UCSD-AML1 (cell line): ENCODE measurements at regions not wholly inside any gene's neighbourhood (a gene's known extent, or its start where the extent isn't known, plus 50 kb on each side); places are given as distances from the start of the nearest gene placed in this dataset.
"Not testable (repeated sequence)": the region's sequence is repeated elsewhere in the genome, so short reads cannot be mapped to it uniquely, and the experiment has no call there.

Experiments used
- DNase-seq: peaks from one replicate; lab custom pipeline; 2025; ENCODE audit not compliant: unreplicated experiment; lab: John Stamatoyannopoulos, UW

DNA sequence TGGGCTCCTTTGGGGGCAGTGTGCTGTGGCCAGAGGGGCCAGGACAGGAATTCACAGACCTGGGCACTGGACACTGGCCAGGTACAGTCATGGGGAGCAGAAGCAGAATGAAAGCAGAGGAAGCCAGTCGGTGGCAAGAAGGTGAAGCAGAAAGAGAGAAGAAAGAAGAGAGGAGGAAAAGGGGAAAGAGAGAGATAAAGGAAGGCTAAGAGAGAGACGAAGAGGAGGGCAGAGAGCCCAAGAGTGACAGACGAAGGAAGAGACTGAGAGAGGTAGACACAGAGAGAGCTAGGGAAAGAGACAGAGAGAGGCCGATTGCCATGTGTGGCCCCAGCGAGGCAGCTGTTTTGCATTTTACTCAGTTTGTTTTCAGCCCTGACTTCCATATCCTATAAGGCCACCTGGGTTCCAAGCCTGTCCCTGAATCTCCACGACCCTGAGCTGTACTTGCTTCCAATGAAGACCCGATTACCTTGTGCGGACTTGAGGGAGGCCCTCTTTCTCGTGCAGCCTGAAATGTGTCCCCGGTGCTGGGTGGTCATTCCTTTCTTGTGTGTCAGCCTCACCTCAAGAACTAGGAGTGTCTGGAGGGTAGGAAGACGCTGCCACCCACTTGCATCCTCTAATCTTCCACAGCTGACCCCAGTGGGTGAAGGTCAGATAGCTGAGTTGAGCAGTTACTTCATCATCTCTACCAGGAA lies 73.9 kb downstream of the LSM3 start:
- no peak for DNase-seq

DNA sequence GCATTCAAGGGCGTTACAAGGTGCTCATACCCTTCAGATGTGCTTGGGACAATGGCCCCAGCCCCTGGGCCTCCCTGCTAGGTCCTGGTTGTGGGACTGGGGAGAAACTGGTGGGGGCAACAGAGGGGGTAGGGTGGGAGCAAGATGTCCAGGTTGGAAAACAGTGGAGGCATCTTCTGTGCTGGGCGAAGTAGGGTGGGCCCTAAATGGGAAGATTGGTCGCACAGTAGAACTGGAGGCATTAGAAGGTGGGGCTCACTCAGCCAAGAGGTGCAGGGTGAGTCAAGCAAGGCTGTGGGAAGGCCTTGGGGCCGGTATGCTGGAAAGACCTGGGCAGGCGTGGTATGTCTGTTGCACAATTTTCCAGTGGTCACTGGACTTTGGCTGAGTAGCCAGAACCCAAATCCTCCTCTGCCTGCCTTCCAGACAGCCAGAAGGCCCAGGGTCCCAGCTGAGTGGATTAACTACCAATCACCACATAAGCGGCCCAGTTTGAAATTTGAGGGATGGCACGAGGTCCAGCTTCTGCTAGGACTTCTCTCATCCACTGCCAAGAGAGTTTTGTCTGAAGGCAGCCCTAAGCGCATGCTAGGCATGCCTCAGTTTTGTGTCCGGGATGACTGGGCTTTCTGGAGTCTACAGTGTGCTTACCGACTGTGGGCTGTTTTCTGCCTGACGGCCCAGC lies 74.5 kb downstream of the LSM3 start:
- no peak for DNase-seq

DNA sequence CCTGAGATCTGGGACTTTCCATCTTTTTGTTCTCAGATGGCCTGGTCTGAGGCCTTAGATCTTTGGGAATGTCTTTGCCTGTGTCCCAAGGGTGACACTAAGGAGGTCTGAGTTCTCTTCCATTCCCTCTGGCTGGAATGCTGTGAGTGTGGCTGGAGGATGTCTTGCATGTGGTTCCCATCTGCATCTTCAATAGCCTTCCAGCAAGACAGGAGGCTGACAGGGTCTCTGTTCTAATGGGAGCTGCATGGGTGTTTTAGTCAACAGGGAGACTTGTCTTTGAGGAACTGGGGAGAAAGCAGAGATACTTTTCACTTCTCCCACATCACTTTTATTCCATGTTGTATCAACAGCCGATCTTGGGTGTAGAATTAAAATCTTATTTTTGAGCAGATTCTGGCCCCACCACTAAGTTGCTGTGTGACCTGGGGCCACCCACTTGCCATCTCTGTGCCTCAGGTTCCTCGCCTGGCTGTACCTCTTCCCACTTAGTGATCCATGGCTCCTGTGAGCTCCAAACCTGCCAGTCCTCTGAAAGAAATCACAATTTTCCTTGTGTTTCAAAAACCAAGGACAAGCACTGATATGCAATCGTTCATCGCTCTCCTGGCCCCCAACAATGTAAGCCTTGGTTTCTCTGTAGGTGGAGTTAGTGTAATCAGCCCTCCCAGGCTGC lies 75.2 kb downstream of the LSM3 start:
- no peak for DNase-seq

DNA sequence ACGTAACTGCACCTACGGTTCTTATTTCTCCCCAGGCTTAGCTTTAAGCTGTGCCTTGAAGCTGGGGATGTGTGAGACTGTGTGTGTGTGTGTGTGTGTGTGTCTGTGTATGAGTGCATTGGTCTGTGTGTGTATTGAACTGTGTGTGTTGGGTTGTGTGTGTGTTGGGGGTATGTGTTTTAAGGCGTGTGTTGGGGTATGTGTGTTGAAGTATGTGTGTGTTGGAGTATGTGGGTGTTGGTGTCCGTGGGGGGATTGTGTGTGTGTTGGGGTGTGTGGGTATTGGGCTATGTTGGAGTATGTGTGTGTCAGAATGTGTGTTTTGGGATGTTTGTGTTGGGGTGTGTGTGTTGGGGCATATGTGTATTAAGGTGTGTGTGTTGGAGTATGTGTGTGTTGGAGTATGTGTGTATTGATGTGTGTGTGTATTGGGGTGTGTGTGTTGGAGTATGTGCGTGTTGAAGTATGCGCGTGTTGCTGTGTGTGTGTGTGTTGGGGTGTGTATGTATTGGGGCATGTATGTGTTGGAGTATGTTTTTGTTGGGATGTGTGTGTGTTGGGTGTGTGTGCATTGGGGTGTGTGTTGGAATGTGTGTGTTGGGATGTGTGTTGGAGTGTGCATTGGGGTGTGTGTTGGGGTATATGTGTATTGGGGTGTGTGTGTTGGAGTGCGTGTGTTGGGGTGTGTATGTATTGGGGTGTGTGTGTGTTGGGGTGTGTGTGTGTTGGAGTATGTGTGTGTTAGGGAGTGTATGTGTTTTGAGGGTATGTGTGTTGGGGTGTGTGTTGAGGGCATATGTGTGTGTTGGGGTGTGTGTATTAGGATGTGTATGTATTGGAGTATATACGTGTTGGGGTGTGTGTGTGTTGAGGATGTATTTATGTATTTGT lies 76.4 kb downstream of the LSM3 start:
- no peak for DNase-seq

DNA sequence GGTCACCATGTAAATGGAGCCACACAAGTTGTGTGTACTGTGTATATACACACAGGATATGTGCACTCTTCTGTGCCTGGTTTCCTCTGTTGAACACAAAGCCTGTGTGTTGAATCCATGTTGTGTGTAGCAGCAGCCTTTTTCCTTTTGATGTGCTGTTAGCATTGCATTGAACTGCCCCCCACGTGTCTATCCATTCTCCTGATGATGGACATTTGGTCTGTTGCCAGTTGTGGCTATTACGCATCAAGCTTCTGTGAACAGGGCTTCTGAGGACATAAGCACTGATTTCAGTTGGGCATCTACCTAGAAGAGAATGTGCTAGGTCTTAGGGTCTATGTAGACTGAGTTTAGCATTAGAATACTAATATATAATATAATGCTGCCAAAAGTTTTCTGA lies 77.4 kb downstream of the LSM3 start:
- no peak for DNase-seq

DNA sequence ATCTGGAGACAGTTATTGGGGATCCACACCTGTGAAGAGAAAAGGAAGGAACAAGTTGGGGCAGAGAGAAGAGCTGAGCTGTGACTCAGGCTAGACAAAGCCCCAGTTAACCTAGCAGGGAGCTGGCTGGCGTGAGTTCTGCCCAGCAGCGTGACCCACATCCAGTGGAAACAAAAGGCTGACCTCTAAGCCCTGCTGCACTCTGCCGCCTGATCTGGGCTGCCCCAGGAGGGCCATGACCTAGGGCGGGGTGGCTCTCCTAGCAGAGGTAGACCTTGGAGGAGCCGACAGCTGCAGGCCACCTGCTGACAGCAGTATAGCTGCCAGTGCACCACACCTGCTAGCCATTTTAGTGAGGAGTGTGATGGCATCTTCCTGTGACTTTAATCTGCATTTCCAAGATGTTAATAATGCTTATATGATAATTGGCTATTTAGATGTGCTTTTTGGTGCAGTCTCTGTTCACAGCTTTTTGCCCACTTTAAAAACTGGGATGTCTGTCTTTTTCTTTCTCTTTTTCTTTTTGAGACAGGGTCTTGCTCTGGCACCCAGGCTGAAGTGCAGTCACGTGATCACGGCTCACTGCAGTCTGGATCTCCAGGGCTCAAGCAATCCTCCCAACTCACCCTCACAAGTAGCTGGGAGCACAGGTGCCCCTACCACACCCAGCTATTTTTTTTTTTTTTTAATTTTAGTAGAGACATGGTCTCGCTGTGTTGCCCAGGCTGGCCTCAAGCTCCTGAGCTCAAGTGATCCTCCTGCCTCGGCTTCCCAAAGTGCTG lies 78.1 kb downstream of the LSM3 start:
- DNase-seq = no peak

DNA sequence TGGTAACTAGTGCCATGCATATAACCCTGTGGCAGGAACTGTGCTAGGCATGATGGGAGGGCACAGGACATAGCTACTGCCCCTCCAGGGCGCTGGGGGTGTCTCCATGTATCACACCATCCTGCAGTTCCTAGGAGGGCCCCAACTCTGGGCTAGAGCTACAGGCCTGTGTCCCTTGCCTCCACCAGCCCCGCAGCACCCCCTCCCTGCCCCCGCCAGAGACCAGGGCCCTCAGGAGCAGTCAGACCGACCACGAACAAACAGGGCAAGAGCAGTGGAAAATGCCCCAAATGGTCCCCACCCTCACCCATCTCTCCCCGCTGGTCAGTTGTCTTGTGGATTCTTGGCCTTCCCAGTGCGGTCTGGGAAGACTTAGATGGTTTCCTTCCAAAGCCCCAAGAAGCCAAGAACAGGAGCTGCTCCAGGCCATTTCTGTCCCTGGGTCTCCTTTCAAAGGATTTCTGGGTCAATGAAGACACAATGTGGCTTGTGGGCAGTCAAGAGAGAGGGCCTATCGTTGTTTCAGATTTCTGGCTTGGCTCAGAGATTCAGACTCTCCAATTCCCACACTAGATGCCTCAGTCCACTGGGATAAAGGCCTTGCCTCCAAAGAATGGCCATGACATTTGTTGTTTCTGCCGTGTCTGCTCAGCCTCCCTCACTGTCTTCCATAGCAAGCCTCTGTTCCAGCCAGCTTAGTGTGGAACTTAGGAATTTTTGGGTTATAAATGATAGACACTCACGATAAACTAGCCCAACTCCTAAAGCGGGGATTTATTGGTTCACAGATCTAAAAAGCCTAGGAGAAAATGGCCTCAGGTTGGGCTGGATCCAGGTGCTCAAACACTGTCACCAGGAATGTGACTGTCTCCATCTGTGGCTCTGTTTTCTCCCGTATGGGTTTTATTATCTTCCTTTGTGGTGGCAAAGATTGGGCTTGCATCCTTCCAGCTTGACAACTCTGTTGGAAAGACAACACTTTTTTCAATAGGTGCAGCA lies 80.6 kb downstream of the LSM3 start:
- DNase-seq = no peak

DNA sequence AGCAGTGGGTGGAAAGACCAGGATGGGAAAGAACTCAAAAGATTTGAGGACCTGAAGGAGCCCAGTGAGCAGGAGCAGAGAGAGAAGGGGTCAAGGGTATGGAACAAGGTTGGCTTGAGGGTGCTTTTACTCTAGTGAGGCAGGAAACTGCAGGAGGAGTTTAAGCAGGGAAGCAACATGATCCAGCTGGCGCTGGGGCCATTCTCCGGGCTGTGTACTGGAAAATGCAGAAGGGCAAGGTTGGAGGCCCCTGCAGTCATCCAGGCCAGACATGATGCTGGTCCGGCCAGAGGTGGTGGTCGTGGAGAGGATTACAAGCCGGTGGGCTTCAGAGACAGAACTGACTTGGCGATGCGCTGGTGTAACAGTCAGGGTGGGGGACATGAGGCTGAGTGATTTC lies 81.8 kb downstream of the LSM3 start:
- no peak for DNase-seq

DNA sequence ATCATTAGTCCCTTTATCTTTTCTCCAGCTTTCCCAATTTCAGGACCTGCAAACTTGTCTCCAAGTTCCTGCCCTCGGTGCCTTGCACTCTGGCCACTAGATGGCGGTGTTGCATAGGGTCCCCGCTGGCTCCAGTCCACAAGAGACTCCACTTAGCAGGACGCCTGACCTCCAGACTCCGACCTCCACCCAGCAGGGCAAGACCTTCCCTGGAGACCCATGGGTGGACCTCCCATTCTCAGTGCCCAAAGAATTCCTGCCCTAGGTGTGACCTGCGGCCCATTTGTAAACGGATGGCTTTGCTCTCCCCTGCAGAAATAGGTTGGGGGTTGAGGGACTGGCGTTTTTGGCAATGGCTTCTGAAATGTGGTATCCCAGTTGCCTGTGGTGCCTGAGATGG lies 82.6 kb downstream of the LSM3 start:
- peak; percentile 83 for DNase-seq

DNA sequence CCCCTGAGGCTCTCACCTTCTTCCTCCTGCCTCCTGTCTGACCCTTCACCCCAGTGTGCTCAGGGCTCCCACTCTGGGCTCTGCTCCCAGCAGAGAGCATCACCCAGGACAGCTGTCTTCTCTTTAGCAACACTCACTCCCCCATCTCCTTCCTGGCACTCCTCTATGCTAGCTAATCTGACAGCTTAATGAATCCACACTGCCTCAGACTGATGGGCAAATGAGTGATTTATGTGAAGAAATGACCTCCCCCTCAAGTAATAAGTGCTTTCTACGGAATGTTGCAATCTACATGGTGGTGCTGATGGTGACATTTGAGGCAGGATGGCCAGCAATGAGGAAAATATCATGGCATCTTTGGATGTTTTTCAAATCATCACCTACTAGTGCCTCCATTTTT lies 83.6 kb downstream of the LSM3 start:
- no peak for DNase-seq

DNA sequence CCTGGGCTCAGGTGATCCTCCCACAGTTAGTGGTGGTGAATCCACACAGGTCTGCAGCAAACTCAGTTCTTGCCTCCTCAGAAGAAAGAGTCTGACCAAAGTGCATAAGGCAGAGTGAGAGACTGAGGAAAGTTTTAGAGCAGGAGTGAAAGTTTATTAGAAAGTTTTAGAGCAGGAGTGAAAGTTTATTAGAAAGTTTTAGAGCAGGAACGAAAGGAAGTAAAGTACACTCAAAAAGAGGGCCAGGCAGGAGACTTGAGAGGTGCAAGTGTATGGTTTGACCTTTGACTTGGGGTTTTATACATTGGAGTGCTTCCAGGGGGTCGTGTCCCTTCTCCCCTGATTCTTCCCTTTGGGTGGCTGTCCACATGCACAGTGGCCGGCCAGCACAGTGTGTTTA lies 84.2 kb downstream of the LSM3 start:
- no peak for DNase-seq

DNA sequence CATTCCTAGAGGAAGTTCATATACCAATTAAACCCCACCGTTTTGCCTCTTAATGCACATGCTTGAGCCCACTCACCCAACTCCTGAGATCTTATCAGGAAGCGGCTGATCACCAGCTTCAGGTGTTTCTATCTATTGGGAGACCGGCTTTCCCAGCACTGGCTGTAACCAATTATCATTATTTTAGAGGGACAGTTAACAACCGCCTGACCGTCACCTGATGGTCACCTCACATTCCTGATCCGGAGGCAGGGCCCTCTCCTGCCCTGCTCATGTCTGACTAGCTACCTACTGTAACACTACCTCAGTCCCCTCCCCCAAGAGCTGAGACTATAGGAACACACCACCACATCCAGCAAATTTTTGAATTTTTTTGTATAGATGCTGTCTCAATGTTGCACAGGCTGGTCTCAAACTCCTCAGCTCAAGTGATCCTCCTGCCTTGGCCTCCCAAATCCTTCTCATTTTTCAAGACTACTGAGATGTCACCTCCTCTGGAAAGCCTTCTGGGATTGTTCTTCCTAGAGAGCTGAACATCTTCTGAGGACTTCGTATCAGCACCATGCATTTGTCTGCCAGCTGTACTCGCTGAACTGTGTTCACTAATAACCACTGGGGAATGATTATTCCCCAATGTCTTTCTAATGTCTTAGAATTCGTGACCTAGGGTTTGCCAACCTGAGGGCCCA lies 84.8 kb downstream of the LSM3 start:
- DNase-seq = no peak

DNA sequence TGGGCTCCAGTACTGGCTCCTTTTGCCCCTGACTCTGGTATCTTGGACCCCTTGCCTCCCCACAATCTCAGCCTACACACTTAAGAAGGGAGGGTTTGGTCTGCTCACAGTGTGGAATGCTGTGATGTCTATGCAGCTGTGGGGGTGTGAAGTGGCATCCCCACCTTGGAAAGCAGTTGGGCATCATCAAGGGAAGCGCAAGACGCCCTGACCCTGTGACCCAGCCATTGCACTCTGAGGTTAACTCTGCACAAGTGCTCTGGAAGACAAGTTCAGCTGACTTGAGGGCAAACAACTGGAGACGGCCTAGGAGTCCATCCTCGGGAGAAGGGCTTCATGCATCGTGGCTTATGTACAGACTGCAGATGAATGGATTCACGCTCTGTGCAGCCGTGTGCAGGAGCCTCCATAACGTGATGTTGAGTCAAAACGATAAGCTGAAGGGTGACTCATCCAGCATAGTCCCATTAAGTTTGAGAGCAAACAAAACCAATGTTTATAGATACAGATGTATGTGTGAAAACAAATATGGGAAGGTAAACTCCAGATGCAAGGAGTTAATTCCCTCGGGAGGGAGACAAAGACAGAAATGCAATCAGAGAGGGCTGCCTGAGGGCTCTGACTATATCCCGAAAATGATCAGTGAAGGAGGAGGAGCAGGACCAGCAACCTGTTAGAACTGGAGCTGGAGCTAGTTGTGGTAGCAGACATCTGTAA lies 86.8 kb downstream of the LSM3 start:
- no peak for DNase-seq

DNA sequence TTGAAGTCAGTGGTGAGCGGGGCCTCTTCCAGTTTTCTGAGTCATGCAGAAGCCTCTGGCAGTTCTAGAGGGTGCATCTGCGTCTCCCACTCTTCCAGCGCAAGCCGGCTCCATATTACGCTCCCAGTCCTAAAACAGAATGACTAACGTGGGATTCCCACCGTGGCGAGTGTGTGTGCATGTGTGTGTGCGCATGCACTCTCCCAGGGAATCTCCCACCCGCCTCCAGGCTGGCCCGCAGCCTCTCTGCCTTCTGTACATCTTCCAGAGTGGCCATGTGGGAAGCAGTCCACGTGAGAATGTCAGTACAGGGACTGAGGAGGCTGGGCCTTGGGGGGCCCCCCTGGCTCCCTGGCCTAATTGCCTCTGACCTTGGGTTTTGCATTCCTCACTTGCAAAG lies 87.7 kb downstream of the LSM3 start:
- DNase-seq = no peak

DNA sequence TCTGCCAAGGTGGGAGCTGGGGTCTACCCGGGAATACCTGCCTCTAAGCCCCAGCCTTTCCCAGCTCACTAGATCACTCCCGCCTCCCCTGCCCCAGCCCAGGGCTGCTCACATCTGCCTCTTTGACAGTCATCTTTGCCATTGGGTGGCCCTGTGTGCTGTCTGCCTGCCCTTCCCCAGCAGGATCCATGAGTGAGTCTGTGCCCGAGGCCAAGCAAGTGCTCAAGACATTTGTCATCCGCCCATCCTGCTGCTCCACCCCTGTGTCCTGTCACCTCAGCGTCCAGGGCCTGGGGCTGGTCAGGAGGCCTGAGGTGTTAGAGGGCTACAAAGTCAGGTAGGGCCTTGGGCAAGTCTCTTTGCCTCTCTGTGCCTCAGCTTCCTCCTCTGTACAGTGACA lies 89.4 kb downstream of the LSM3 start:
- no peak for DNase-seq

DNA sequence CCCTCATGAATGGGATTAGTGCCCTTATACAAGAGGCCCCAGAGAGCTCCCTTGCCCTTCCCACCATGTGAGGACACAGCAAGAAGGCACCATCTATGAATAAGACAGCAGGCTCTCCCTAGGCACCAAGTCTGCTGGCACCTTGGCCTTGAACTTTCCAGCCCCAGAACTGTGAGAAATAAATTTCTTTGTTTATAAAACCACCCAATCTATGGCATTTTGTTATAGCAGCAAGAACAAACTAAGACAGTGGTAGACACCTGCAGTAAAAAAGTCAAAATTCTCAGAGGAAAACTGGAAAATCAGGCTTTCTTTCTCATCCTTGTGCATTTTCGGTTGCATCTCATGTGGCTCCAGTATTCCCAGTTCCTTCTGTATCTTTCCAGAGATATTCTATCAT lies 90.3 kb downstream of the LSM3 start:
- DNase-seq = no peak

DNA sequence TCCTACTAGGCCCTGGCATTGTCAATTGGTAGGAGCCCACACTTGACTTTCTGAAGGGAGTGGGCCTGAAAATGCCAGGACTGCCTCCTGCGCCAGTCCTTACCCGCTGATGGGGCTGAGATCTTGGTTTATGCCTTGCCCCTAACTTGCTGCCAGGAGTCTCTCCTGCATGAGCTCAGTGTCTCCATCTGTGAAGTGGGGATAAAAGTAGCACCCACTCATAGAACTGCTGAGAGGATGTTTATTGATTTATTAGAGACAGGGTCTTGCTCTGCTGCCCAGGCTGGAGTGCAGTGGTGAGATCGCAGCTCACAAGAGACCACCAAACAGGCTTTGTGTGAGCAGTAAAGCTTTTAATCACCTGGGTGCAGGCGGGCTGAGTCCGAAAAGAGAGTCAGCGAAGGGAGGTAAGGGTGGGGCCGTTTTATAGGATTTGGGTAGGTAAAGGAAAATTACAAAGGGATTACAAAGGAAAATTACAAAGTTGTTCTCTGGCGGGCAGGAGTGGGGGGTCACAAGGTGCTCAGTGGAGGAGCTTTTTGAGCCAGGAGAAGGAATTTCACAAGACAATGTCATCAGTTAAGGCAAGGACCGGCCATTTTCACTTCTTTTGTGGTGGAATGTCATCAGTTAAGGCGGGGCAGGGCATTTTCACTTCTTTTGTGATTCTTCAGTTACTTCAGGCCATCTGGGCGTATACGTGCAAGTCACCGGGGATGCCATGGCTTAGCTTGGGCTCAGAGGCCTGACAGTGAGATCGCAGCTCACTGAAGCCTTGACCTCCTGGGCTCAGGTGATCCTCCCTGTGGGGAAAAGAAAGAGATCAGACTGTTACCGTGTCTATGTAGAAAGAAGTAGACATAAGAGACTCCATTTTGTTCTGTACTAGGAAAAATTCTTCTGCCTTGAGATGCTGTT lies 93.7 kb downstream of the LSM3 start:
- DNase-seq = not testable (repeated sequence)
